ENCODE measurements at regions not wholly inside any gene's neighbourhood (a gene's known extent, or its start where the extent isn't known, plus 50 kb on each side); places are given as distances from the start of the nearest gene placed in this dataset.

- no peak for DNase-seq
Observed at GRCh38 chr11:128297805-128298204, 289.6 kb downstream of the ETS1 start.

- peak; percentile 95 for DNase-seq
Observed at GRCh38 chr11:128297091-128297651, 290.2 kb downstream of the ETS1 start.

DNA sequence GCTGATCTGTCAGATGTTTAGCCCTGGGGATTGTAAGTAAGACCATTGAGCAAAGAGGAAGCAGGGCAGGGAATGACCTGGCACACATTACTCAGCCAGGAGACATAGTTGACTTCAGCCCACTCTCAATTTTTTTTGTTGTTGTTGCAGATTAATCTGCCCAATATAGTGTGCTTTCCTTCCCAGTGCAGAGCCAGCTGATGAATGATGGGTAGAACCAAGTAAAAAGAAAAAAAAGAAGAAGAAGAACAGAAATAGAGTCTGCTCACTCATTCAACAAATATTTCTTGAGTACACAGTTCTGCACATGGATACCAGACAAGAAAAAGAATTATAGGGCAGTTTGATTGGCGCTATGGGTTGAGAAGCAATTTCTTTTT is 292.7 kb downstream of the ETS1 start:
- no peak for DNase-seq

GRCh38 chr11:128294001-128294670 is 293.2 kb downstream of the ETS1 start:
- peak; percentile 58 for DNase-seq

DNA sequence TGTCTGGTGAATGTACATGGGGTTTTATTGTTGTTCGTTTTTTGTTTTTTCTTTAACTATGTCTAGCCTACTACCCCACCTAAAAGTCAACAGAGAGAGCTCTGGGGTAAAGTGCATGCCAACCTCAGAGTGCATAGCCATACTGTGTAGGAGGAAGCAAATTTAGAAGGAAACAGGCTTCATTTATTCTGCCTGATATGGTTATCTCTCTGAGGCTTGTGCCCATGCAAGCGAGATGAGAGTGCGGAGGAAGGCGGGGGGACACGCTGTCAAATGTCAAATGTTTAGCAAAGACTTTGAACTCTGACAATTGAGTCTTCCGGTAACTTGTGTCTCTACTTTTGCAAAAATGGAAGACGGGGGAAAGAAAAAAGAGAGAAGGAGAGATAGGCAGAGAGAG is 295.5 kb downstream of the ETS1 start:
- no peak for DNase-seq

DNA sequence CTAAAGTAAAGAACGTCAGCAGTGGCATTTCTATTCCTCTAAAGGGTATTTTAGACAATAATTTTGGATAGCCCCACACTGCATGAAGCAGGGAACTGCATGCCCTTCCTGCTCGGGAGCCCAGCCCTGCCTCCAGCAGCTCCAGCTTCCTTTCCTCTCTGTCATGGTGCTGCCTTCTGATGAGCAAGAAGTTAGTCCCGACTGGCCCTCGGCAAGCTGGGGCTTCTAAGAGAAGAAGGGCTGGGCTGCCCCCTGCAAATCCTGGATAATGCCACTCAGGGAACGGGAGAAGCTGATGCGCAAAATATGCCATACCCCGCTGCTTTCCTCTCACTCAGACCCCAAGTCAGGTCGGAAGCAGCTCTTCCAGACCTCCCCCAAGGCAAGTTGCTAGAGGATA is 296.4 kb downstream of the ETS1 start:
- DNase-seq: no peak

- peak; percentile 98 for DNase-seq
Observed at GRCh38 chr11:128290106-128290840, 297.1 kb downstream of the ETS1 start.

DNA sequence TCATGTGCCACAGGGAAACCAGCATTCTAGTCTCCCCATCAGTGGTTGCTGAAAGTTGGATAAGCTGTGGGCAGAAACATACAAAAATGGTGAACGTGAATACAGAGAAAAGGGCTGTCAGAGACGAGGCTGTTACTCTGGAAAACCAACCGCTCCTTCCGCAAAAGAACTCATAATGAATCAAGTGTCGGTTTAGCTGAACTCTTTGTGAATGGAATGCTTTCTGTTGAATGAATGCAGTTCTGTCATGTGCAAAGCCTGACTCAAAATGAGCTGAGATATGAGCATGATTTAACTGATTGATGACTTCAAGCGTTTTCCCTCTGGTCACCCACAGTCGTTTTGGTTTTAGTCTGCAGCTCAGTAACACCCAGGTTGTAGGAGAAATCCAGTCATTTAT is 298.3 kb downstream of the ETS1 start:
- DNase-seq: no peak

DNA sequence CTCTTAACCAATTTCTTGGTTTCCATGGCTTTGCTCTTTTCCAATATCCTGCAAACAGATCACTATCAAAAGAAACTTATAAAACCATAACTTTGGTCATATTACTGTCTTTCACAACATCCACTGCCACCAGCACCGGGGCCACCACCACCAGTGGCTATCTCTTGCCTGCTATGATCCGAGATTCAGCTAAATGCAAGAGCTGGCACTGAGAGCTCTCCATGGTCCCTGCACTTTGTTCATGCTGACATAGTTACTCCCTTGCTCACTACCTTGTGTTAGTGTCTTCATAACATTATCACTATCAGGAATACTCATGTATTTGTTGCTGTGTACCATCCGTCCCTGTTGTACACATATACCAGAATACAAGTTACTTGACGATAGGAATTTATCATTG is 299.0 kb downstream of the ETS1 start:
- no peak for DNase-seq

DNA sequence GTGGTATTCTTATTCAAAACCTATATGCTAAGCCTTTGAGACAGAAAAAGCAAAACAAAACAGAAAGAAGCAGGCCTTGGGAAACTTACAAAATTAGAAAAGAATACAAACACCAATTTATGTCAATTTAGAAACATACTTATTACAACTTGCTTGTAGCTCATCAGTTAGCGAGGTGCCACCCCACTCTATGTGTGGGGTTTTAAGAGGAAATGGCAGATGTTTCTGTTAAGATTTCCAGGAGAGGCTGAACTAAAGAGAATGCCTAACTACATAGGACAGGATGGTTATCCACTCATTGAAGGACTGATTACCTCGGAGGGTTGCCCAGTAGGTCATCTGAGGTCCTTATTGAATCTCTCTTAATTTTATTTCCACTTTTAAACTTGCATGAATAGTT is 302.0 kb downstream of the ETS1 start:
- no peak for DNase-seq

DNA sequence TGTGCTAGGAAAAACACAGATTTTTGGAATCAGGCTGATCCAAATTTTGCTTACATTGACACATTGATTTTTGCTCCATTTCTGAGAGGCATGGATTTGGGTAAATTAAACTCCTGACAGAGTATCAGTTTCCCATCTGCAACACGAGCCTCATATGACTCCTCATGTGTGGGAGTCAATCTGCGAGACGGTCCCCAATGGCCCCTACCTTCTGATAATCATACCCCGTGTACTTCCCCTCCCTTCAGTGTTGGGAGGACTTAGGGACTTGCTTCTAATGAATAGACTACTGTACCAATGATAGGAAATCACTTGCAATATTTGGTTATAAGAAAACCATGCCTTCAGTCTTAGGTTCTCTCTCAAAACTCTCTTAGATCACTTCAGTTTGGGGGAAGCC is 302.7 kb downstream of the ETS1 start:
- no peak for DNase-seq

DNA sequence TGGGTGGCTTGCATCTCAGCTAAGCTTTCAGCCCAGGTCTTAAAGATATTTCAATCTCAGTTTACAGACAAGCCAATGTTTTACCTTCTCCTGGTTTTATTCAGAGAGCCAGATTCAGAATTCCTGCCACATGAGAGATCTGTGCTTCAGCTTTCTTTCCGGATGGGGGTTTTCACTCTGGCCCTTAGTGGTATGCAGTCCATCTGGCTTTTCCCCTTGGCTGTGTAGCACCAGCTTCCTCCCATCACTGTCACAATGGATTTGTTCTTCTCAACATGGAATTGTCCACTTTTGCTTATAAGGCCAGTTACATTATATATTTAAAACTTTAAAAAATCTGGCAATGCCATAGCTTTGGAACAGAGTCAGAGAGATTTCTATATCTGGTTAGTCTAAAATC is 303.9 kb downstream of the ETS1 start:
- DNase-seq: no peak

DNA sequence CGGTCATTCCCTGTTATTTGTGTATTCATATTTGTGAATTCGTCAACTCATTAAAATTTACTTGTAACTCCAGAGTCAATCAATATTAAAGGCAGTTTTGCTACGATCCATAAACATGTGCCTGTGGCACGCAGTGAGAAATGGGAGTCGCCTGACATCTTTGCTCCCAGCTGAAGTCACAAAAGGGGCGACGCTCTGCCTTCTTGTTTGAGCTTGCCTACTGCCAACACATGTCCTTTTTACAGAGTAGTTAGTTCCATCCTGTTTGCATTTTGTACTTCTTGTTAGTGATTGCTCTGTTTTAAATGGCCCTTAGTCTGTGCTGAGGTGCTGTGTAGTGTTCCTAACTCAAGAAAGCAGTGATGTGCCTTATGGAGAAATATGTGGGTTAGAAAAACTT is 305.3 kb downstream of the ETS1 start:
- DNase-seq: no peak

DNA sequence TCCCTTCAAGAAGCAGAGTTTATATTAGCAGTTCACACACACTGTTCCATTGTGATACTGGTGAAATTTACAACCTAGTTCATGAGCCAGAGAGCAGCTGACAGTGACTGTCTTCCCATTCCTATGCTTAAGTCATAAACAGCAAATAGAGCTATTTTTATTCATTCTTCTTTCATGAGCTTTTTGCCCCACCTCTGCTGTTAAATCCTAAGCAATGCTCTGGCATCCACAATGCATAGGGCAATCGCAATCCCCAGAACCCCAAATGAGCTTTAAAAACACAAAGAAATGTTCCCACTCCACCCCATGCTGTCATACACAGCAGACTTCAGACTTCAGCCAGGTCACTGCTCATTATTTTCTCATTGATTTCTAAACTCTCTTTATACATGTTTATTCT is 307.5 kb downstream of the ETS1 start:
- DNase-seq: no peak

GRCh38 chr11:128273736-128274135 is 313.6 kb downstream of the ETS1 start:
- no peak for DNase-seq

DNA sequence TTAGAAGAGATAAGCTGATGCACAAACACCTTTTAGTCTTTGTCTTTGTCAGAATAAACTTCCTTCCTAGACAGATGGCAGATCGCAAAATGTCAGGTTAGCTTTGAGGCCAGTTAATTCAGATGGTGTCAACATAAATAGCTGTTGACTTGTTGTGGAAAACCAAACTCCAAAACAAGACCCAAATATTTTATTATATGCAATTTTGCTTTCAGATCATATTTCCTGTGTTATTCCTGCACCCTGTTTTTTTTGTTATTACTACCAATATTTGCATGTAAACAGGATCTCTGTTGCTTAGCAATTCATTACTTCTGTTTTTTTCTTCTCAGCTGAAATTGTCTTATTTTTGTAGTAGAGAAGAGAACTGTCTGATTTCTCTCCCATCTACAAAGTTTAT is 316.0 kb downstream of the ETS1 start:
- no peak for DNase-seq

DNA sequence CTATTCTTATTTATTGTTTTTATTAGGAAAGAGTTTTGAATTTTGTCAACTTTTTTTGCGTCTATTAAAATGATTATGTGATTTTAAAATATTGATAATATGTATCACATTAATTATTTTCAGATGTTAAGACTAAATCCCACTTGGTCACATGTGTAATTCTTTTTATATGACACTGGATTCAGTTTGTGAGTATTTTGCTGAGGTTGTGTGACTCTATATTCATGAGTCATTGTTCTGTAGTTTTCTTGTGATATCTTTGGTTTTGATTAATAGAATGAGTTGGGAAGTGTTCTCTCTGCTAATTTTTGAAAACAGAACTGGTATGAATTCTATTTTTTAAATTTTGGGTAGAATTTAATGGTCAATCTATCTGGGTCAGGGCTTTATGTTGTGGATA is 317.9 kb downstream of the ETS1 start:
- DNase-seq: no peak

DNA sequence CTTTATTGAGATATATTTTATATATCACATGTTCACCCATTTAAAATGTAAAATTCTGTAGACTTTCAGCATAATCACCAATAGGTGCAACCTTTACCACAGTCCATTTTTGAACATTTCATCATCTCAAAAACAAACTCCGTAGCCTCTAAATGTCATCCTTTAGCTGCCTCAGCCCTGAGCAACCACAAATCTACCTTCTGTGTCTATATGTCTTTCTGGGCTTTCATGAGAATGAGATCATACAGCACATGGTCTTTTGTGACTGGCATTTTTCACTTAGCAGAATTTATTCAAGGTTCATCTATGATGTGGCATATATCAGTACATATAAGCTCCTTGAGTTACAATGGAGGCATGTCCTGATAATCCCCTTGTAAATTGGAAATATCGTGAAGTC is 320.5 kb downstream of the ETS1 start:
- no peak for DNase-seq

DNA sequence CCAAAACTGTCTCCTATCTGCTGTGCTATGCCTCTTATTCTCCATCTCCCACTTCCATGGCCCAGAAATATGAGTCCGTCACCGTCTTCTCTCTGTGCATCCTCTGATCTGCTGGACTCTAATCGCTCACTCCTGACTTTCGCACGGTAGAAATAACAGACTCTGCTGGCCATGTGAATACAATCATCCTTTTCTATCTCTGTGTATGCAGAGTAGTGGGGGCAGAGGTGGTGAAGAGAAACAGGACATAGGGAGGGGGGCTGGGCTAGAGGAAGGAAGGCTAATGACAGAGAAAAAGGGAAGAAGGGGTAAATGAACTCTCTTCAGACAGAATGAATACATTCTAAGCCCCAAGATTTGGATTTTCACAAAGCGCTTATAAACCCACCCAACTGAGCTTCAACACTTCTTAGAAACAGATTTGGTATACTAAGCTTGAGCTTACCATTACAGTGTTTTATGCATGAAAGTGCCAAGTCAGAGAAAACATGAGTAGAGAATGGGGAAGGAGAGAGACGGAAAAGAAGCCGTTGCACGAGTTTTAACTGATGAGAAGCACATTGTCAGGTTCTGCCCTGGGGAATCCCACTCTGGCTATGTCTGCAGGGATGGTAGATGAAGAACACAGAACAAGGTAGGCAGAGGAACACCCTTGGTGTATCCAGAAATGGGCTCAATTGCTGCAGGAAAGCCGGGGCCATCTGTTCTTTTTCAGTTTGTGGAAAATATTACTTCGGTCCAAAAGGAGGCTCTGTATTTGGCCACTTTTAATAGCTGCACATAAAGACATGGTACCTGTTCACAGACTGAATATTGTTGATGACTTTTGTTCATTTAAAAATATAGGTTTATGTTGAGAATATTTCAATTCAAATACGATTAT is 324.7 kb downstream of the ETS1 start:
- no peak for DNase-seq

DNA sequence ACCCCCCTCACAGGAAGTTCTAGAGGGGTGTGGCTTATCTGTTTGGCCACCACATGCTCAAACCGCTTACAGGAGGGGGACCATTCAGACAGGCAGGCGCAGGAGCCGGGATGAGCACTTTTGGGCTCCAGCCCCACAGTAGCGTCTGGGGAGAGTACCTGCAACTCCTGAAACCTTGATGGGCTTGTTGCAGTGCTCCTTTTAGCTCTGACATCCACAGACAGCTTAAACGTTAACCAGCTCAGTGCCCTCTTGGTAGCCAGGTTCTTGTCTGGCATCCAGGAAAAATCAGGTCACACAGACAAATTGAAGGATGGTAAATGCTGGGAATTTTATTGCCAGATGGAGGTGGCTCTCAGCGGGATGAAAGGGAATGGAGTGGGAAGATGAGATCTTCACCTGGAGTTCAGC is 326.3 kb downstream of the ETS1 start:
- DNase-seq: no peak

- DNase-seq: no peak
Observed at GRCh38 chr11:128260398-128260797, 327.0 kb downstream of the ETS1 start.

GRCh38 chr11:128259816-128260215 is 327.5 kb downstream of the ETS1 start:
- peak; percentile 88 for DNase-seq

GRCh38 chr11:128254941-128255340 is 332.4 kb downstream of the ETS1 start:
- no peak for DNase-seq

GRCh38 chr11:128251140-128251539 is 336.2 kb downstream of the ETS1 start:
- DNase-seq: no peak
